ENCODE measurements at regions not wholly inside any gene's neighbourhood (a gene's known extent, or its start where the extent isn't known, plus 50 kb on each side); places are given as distances from the start of the nearest gene placed in this dataset.

DNA sequence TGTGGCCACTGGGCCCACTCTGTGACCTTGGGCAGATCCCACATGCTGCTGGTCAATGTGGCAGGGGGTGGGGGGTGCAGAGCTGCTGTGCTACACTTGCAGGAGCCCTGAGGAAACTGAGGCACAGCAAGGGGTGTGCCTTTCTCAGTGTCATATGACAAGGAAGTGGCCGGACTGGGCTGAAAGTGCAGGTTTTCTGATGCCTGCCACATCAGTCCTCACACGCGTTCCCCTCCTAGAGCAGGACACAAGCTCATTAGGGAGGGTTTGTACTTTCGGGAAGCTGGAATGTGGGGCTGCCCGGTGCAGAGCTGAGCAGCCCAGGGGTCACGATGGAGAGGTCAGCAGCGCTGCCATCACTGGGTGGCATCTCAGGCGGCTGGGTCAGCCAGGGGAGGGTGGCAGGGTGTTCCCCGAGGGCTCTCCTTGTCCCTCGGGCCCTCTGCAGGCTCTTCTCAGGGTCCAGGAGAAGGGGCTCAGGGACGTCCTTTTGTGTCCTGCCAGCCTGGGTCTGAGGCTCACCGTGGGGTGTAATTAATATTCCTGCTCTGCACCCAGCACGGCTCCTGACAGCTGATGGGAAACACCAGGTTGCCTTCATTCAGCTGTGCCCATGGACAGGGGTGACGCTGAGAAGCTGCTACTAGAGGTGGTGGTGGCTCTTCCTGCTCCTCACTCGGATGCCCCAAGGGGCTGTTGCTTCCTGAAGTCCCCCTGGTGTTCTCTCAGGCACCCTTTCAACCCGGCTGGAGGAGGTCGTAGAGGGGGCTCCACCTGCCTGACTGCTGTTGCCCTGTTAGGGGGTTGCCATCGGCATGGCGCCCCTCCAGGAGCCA is 62.1 kb upstream of the HDAC4 start:
- no peaks in the 10 kb centered on the region for H3K36me3 ChIP-seq (ENCODE audit: control insufficient read depth in 2 of 2, insufficient read depth in 2 of 2, low read length in 1 of 2)
- ChIA-PET SMC1A (ENCODE audit: uncharacterized antibody, unreplicated experiment) (no interaction called here), POLR2A (no interaction called here), RAD21 (ENCODE audit: unreplicated experiment) (no interaction called here), CTCF (interaction anchor here (0.6 kb wide), 1 partner anchor 8 kb away, joined by 3 read pairs; no protein-coding TSS in a partner anchor)
- no peak for DNase-seq (ENCODE audit: low read depth, low spot score)
- H3K4me3 ChIP-seq, result no peak overlapping the region
- H3K4me2 ChIP-seq (ENCODE audit: control insufficient read depth, insufficient read depth), result no peak overlapping the region
- H3K9me3 ChIP-seq (replicated peaks; ENCODE audit: control insufficient read depth, insufficient read depth, low read length), result no peaks in the 10 kb centered on the region
- H2AFZ ChIP-seq (ENCODE audit: control insufficient read depth, low read depth, low read length), result no peak overlapping the region
- H3K27ac ChIP-seq (ENCODE audit: control insufficient read depth, insufficient read depth), result no peak overlapping the region
- no peaks in the 10 kb centered on the region for H3K4me1 ChIP-seq (ENCODE audit: control insufficient read depth, insufficient read depth, low read length)
- no peaks in the 10 kb centered on the region; a peak in 2 of 4 replicates for H3K27me3 ChIP-seq (replicated peaks in 1 of 2; ENCODE audit: control insufficient read depth in 2 of 2, insufficient read depth in 2 of 2, low read length in 1 of 2)
- intact Hi-C loops (cut with micrococcal nuclease; ENCODE audit: unreplicated experiment), result no loop called here
- WGBS (ENCODE audit: insufficient coverage, insufficient replicate concordance, low lambda C conversion rate, missing lambda C conversion rate), result 32% methylated on average over 19 of the region's 19 CpGs
- in situ Hi-C loops (cut with MboI), result no loop called here
- no peaks in the 10 kb centered on the region for H4K20me1 ChIP-seq (ENCODE audit: control insufficient read depth, insufficient read depth)
- FAIRE-seq, result no peak
- no peak for ATAC-seq
- no peaks in the 10 kb centered on the region for H3K79me2 ChIP-seq (ENCODE audit: control insufficient read depth, insufficient read depth, low read length)
- no peak overlapping the region for H3K9ac ChIP-seq (ENCODE audit: control insufficient read depth, insufficient read depth, low read length)
- BruUV-seq (replicated peaks), result no TSS peak
- TF ChIP-seq RAD21 (IDR thresholded peaks at IDR 0.05; ENCODE audit: insufficient read depth, low read depth, low read length), result no peak
- no peak for TF ChIP-seq MYC (IDR thresholded peaks at IDR 0.05; ENCODE audit: insufficient read depth, insufficient read length, insufficient replicate concordance, low read length, severe bottlenecking)
- no peak for TF ChIP-seq TBL1XR1 (IDR thresholded peaks at IDR 0.05; ENCODE audit: low read depth, low read length)
- TF ChIP-seq, protein P1, sequence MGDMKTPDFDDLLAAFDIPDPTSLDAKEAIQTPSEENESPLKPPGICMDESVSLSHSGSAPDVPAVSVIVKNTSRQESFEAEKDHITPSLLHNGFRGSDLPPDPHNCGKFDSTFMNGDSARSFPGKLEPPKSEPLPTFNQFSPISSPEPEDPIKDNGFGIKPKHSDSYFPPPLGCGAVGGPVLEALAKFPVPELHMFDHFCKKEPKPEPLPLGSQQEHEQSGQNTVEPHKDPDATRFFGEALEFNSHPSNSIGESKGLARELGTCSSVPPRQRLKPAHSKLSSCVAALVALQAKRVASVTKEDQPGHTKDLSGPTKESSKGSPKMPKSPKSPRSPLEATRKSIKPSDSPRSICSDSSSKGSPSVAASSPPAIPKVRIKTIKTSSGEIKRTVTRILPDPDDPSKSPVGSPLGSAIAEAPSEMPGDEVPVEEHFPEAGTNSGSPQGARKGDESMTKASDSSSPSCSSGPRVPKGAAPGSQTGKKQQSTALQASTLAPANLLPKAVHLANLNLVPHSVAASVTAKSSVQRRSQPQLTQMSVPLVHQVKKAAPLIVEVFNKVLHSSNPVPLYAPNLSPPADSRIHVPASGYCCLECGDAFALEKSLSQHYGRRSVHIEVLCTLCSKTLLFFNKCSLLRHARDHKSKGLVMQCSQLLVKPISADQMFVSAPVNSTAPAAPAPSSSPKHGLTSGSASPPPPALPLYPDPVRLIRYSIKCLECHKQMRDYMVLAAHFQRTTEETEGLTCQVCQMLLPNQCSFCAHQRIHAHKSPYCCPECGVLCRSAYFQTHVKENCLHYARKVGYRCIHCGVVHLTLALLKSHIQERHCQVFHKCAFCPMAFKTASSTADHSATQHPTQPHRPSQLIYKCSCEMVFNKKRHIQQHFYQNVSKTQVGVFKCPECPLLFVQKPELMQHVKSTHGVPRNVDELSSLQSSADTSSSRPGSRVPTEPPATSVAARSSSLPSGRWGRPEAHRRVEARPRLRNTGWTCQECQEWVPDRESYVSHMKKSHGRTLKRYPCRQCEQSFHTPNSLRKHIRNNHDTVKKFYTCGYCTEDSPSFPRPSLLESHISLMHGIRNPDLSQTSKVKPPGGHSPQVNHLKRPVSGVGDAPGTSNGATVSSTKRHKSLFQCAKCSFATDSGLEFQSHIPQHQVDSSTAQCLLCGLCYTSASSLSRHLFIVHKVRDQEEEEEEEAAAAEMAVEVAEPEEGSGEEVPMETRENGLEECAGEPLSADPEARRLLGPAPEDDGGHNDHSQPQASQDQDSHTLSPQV (IDR thresholded peaks at IDR 0.05), result no peak
- no peak for TF ChIP-seq SMAD5 (IDR thresholded peaks at IDR 0.05; ENCODE audit: low read depth)
- TF ChIP-seq RB1 (IDR thresholded peaks at IDR 0.05; ENCODE audit: borderline replicate concordance), result no peak
- no peak for TF ChIP-seq HDGF (IDR thresholded peaks at IDR 0.05)
- no peak for TF ChIP-seq BACH1 (IDR thresholded peaks at IDR 0.05; ENCODE audit: borderline replicate concordance)
- no peak for TF ChIP-seq STAT1 (conservative IDR thresholded peaks at IDR 0.05)
- TF ChIP-seq, protein P2, sequence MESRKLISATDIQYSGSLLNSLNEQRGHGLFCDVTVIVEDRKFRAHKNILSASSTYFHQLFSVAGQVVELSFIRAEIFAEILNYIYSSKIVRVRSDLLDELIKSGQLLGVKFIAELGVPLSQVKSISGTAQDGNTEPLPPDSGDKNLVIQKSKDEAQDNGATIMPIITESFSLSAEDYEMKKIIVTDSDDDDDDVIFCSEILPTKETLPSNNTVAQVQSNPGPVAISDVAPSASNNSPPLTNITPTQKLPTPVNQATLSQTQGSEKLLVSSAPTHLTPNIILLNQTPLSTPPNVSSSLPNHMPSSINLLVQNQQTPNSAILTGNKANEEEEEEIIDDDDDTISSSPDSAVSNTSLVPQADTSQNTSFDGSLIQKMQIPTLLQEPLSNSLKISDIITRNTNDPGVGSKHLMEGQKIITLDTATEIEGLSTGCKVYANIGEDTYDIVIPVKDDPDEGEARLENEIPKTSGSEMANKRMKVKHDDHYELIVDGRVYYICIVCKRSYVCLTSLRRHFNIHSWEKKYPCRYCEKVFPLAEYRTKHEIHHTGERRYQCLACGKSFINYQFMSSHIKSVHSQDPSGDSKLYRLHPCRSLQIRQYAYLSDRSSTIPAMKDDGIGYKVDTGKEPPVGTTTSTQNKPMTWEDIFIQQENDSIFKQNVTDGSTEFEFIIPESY (IDR thresholded peaks at IDR 0.05), result no peak
- TF ChIP-seq IRF4 (IDR thresholded peaks at IDR 0.05; ENCODE audit: low read depth, low read length), result no peak
- TF ChIP-seq, protein P3, sequence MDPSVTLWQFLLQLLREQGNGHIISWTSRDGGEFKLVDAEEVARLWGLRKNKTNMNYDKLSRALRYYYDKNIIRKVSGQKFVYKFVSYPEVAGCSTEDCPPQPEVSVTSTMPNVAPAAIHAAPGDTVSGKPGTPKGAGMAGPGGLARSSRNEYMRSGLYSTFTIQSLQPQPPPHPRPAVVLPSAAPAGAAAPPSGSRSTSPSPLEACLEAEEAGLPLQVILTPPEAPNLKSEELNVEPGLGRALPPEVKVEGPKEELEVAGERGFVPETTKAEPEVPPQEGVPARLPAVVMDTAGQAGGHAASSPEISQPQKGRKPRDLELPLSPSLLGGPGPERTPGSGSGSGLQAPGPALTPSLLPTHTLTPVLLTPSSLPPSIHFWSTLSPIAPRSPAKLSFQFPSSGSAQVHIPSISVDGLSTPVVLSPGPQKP (IDR thresholded peaks at IDR 0.05; ENCODE audit: low read depth, low read length), result no peak
- no peak for TF ChIP-seq PML (IDR thresholded peaks at IDR 0.05; ENCODE audit: low read length)
- no peak for TF ChIP-seq NFXL1 (IDR thresholded peaks at IDR 0.05; ENCODE audit: borderline replicate concordance)
- TF ChIP-seq GATAD2B (conservative IDR thresholded peaks at IDR 0.05; ENCODE audit: low read depth), result no peak

All from GM12878 (cell line).